ENCODE measurements at regions not wholly inside any gene's neighbourhood (a gene's known extent, or its start where the extent isn't known, plus 50 kb on each side); places are given as distances from the start of the nearest gene placed in this dataset.

DNA sequence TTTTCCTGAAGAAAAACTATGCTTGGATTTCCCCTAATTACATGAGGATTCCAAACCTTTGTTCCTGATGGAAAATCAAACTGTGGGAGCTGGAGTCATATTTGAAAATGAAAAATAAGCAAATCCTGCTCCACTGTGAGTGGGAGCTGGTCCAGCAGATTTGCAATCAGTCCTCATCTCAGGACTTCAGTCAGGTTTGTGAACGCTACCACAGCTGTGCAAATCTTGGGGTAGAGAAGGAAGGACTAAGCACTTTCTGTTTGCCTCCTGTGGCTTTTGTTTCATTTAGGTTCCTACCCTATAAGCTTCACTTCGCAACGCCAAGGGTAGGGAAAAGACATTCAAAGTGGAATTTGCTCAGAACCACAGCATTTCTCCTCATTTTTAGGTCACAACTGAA is 238.2 kb downstream of the TUSC7 start:
- H3K4me3 ChIP-seq = no peak overlapping the region
- no peaks in the 10 kb centered on the region for H3K27me3 ChIP-seq
- no peak for DNase-seq
- no peaks in the 10 kb centered on the region for H3K9me3 ChIP-seq
- H3K27ac ChIP-seq = no peak overlapping the region
- H3K36me3 ChIP-seq = no peaks in the 10 kb centered on the region
- TF ChIP-seq POLR2A (IDR thresholded peaks at IDR 0.05) (no peak), CTCF (IDR thresholded peaks at IDR 0.05) (no peak)
- no peaks in the 10 kb centered on the region for H3K4me1 ChIP-seq

GRCh38 chr3:116950301-116951055 is 240.9 kb downstream of the TUSC7 start:
- TF ChIP-seq POLR2A (IDR thresholded peaks at IDR 0.05) (no peak), CTCF (IDR thresholded peaks at IDR 0.05) (no peak)
- Histone ChIP-seq H3K27ac (no peak overlapping the region), H3K27me3 (no peaks in the 10 kb centered on the region), H3K9me3 (no peaks in the 10 kb centered on the region), H3K36me3 (no peaks in the 10 kb centered on the region), H3K4me1 (no peaks in the 10 kb centered on the region), H3K4me3 (no peak overlapping the region)
- DNase-seq = no peak

- H3K9me3 ChIP-seq = no peaks in the 10 kb centered on the region
- no peaks in the 10 kb centered on the region for H3K36me3 ChIP-seq
- H3K4me1 ChIP-seq = no peaks in the 10 kb centered on the region
- H3K27ac ChIP-seq = no peak overlapping the region
- H3K4me3 ChIP-seq = no peak overlapping the region
- no peak for TF ChIP-seq CTCF (IDR thresholded peaks at IDR 0.05)
- DNase-seq = no peak
- H3K27me3 ChIP-seq = no peaks in the 10 kb centered on the region
Measured at GRCh38 chr3:116951610-116952009, 242.0 kb downstream of the TUSC7 start.

DNA sequence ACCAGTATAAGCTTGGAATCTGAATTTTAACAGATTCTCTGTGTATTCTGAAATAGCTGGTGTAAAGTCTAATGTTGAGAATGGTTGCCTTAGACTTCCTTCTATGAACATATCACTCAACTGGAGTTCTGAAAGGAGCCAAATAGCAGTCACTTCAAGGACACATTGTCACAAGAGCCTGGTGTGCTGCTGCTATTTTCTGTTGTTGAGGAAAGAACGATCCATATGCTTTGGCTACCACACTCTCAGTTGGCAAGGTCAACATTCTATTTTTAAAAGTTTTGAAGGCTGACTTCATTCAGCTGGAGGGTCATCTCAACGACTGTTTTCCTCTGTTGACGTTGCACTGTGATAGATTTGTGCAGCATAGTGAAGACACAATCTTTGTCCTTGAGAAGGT is 248.7 kb downstream of the TUSC7 start:
- no peak overlapping the region for H3K4me3 ChIP-seq
- DNase-seq = no peak
- TF ChIP-seq POLR2A (IDR thresholded peaks at IDR 0.05) (no peak), CTCF (IDR thresholded peaks at IDR 0.05) (no peak)
- no peaks in the 10 kb centered on the region for H3K9me3 ChIP-seq
- H3K27me3 ChIP-seq = no peaks in the 10 kb centered on the region
- H3K4me1 ChIP-seq = no peaks in the 10 kb centered on the region
- no peaks in the 10 kb centered on the region for H3K36me3 ChIP-seq
- H3K27ac ChIP-seq = no peak overlapping the region

DNA sequence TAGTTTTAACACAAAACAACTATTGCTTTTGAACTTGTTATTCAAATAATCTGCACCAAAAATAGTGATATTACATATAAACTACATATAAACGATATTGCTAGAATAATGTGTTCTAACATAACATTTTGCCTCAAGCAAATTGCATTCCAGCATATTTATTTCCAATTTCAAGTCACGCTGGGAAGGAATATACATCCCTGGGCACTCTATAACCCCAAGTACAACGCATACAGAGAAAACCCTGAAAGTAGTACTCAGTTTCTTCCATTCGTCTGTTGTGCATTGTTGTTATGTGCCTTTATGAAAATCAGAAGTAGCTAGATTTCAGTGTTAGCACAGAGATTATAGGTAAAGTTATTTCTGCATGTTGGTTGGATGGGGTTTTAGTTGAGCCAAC is 251.5 kb downstream of the TUSC7 start:
- no peak overlapping the region for H3K4me3 ChIP-seq
- H3K9me3 ChIP-seq = no peaks in the 10 kb centered on the region

More for the DNA sequence above, 251.5 kb downstream of the TUSC7 start:
- H3K27ac ChIP-seq = no peak overlapping the region
- no peaks in the 10 kb centered on the region for H3K27me3 ChIP-seq
- no peak for TF ChIP-seq CTCF (IDR thresholded peaks at IDR 0.05)
- TF ChIP-seq POLR2A (IDR thresholded peaks at IDR 0.05) = no peak
- no peaks in the 10 kb centered on the region for H3K4me1 ChIP-seq
- no peak for DNase-seq
- no peaks in the 10 kb centered on the region for H3K36me3 ChIP-seq

All from Peyer's patch (tissue), 4 donors.